Uterus (tissue), 2 donors: ENCODE measurements at regions not wholly inside any gene's neighbourhood (a gene's known extent, or its start where the extent isn't known, plus 50 kb on each side); places are given as distances from the start of the nearest gene placed in this dataset.

Experiments used
- POLR2A ChIP-seq, 2 donors: fragments of 450-650 bp; IDR thresholded peaks; one replicate each; pipeline ENCODE4 v1.6.1; 2016; ENCODE audit warnings: antibody characterized with exemption in 2 of 2, mild to moderate bottlenecking in 1 of 2, moderate library complexity in 1 of 2
- TF ChIP-seq, protein P1 (sequence below), 4 experiments: fragments of 200-600 bp in 2 of 4; fragments of 450-650 bp in 2 of 4; sonication (generic) in 2 of 4; IDR thresholded peaks; one replicate each; pipeline ENCODE4 v1.5.1; 2016 to 2019; ENCODE audit warnings: antibody characterized with exemption in 4 of 4, mild to moderate bottlenecking in 2 of 4, moderate library complexity in 1 of 4

DNA sequence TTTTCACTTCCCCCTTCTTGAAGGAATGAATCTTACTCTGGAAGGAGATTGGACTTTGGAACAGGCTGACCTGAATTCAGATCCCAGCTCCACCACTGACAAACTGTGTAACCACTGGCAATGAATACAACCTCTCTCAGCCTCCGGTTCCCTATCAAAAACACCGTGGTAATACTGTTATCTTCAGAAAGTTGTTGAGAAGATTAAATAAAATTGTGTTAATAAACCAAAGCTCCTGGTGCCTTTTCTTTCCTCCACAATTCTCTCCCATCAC lies 99.7 kb upstream of the RAI14 start:
- TF ChIP-seq, protein P1, sequence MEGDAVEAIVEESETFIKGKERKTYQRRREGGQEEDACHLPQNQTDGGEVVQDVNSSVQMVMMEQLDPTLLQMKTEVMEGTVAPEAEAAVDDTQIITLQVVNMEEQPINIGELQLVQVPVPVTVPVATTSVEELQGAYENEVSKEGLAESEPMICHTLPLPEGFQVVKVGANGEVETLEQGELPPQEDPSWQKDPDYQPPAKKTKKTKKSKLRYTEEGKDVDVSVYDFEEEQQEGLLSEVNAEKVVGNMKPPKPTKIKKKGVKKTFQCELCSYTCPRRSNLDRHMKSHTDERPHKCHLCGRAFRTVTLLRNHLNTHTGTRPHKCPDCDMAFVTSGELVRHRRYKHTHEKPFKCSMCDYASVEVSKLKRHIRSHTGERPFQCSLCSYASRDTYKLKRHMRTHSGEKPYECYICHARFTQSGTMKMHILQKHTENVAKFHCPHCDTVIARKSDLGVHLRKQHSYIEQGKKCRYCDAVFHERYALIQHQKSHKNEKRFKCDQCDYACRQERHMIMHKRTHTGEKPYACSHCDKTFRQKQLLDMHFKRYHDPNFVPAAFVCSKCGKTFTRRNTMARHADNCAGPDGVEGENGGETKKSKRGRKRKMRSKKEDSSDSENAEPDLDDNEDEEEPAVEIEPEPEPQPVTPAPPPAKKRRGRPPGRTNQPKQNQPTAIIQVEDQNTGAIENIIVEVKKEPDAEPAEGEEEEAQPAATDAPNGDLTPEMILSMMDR (IDR thresholded peaks at IDR 0.05), result no peak
- no peak for TF ChIP-seq POLR2A (IDR thresholded peaks at IDR 0.05)
